ENCODE measurements at regions not wholly inside any gene's neighbourhood (a gene's known extent, or its start where the extent isn't known, plus 50 kb on each side); places are given as distances from the start of the nearest gene placed in this dataset.
"Not testable (repeated sequence)": the region's sequence is repeated elsewhere in the genome, so short reads cannot be mapped to it uniquely, and the experiment has no call there.

DNA sequence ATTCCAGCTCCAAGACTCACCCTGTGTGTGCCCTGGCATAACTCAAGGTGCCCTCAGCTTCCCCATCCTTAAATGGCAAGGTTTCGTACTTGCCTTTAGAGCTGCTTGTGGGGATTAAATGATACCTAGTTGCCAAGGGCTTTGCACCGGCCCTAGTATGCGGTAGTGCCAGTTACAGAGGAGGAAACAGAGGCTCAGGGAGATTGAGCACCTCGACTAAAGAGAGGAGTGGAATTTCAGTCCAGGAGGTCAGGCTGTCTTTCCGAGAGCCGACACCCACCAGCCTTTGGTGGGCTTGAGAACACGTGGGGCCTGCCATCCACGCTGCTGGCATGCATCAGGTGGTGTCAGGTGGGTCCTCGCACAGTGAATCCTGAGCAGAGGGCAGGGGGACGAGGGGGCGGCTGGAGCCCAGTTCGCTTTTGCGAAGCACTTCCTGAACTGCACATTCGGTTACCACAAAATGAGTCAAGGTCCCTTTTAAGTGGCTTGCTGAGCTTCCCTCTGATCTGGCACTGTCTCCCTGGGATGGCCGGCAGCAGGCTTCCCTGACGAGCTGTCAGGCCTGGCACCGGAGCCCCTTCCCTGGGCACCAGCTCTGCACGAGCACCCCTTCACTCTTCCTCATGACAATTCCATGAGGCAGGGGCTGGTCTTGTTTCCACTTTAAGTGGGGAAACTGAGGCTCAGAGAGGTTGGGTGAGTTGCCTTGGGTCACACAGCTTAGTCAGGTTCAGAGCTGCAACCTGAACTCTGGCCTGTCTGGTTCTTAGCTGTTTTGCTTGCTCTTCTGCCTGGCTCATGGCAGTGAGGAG is 291.4 kb downstream of the BCL2L11 start:
- TF ChIP-seq EZH2 (IDR thresholded peaks at IDR 0.05; ENCODE audit: insufficient read depth, poor library complexity, severe bottlenecking); EZH2phosphoT487 (IDR thresholded peaks at IDR 0.05; ENCODE audit: insufficient read depth, low read depth): not testable (repeated sequence)

All from GM23248 (cell line).